Keratinocyte (primary cell): ENCODE measurements at regions not wholly inside any gene's neighbourhood (a gene's known extent, or its start where the extent isn't known, plus 50 kb on each side); places are given as distances from the start of the nearest gene placed in this dataset.

Experiments
- DNase-seq: peaks from one replicate; pipeline ENCODE4 v3.0.0-alpha.2; 2011; ENCODE audit warnings: low read depth, missing footprints, low spot score
- FAIRE-seq: peaks from 2 replicates; lab custom pipeline; 2011; peaks lifted over from hg19 to GRCh38; lab: Jason Lieb, UNC
- H2AFZ ChIP-seq: 2 replicates; pipeline ENCODE4 v1.6.0; 2012; ENCODE audit warnings: low read length, control low read depth, inconsistent platforms; ENCODE audit not compliant: control insufficient read depth
- H3K27ac ChIP-seq: 2 replicates; pipeline ENCODE4 v1.5.1; 2011; ENCODE audit warnings: low read length; ENCODE audit not compliant: control insufficient read depth, insufficient read depth
- H3K27me3 ChIP-seq: 3 replicates; pipeline ENCODE4 v1.6.0; 2011; ENCODE audit warnings: low read length; ENCODE audit not compliant: control insufficient read depth, insufficient read depth; ENCODE audit errors: extremely low read depth
- H3K36me3 ChIP-seq, 2 experiments: 2 replicates in 1 of 2; 3 replicates in 1 of 2; pipeline ENCODE4 v1.5.1; 2011; ENCODE audit warnings: low read length in 2 of 2, mild to moderate bottlenecking in 1 of 2; ENCODE audit not compliant: control insufficient read depth in 2 of 2, insufficient read depth in 2 of 2; ENCODE audit errors: extremely low read depth in 1 of 2
- H3K4me1 ChIP-seq: 3 replicates; pipeline ENCODE4 v1.5.1; 2011; ENCODE audit warnings: low read length; ENCODE audit not compliant: control insufficient read depth, insufficient read depth; ENCODE audit errors: extremely low read depth
- H3K4me2 ChIP-seq: 3 replicates; pipeline ENCODE4 v1.6.0; 2011; ENCODE audit warnings: low read depth, low read length; ENCODE audit not compliant: control insufficient read depth, insufficient read depth; ENCODE audit errors: extremely low read depth
- H3K4me3 ChIP-seq, 3 experiments: fragments of 200-600 bp in 1 of 3; sonication (generic) in 1 of 3; 2 replicates in 2 of 3; 3 replicates in 1 of 3; pipeline ENCODE4 v1.5.1; 2011 to 2016; ENCODE audit warnings: low read length in 3 of 3, mild to moderate bottlenecking in 3 of 3, control low read depth in 2 of 3, inconsistent platforms in 1 of 3, low read depth in 1 of 3, mixed read lengths in 1 of 3, mixed run types in 1 of 3, moderate library complexity in 1 of 3; ENCODE audit not compliant: control insufficient read depth in 2 of 3, insufficient read depth in 2 of 3; ENCODE audit errors: extremely low read depth in 1 of 3
- H3K79me2 ChIP-seq: 2 replicates; pipeline ENCODE4 v1.6.0; 2012; ENCODE audit warnings: low read length; ENCODE audit not compliant: control insufficient read depth, insufficient read depth
- H3K9ac ChIP-seq: 3 replicates; pipeline ENCODE4 v1.6.0; 2011; ENCODE audit warnings: low read length; ENCODE audit not compliant: control insufficient read depth, insufficient read depth; ENCODE audit errors: extremely low read depth
- H3K9me1 ChIP-seq: 3 replicates; pipeline ENCODE4 v1.6.0; 2011; ENCODE audit warnings: low read length; ENCODE audit not compliant: control insufficient read depth, insufficient read depth; ENCODE audit errors: extremely low read depth
- H3K9me3 ChIP-seq: 2 replicates; pipeline ENCODE4 v1.5.1; 2012; ENCODE audit warnings: low read depth, low read length; ENCODE audit not compliant: control insufficient read depth
- H4K20me1 ChIP-seq: 3 replicates; pipeline ENCODE4 v1.6.0; 2011; ENCODE audit warnings: low read length; ENCODE audit not compliant: control insufficient read depth, insufficient read depth; ENCODE audit errors: extremely low read depth
- CTCF ChIP-seq, 3 experiments: IDR thresholded peaks in 1 of 3; conservative IDR thresholded peaks in 1 of 3; optimal IDR thresholded peaks in 1 of 3; 2 replicates in 2 of 3; 3 replicates in 1 of 3; pipeline versions ENCODE3 to v1.5.1; 2011; ENCODE audit warnings: low read length in 3 of 3, mild to moderate bottlenecking in 3 of 3, moderate library complexity in 2 of 3, control low read depth in 1 of 3, inconsistent platforms in 1 of 3; ENCODE audit not compliant: insufficient read depth in 2 of 3; ENCODE audit errors: extremely low read depth in 1 of 3
- EZH2 ChIP-seq: IDR thresholded peaks from one replicate; pipeline ENCODE4 v1.6.1; 2012; ENCODE audit warnings: inconsistent platforms, mild to moderate bottlenecking, low read length, moderate library complexity
- dilution Hi-C: fragments of 300-500 bp; cut with MboI; formaldehyde crosslinking; loops from one replicate; pipeline ENCODE4 v1.7.0; 2020; ENCODE audit warnings: low sequenced_read_pairs; ENCODE audit not compliant: extremely low pct_ligation_motif_present

- Histone ChIP-seq H4K20me1 (no peaks in the 10 kb centered on the region), H3K9ac (no peak overlapping the region), H3K4me3 (no peak overlapping the region), H3K4me2 (no peak overlapping the region), H3K36me3 (no peaks in the 10 kb centered on the region), H3K27ac (no peak overlapping the region), H3K79me2 (no peaks in the 10 kb centered on the region), H3K9me3 (no peaks in the 10 kb centered on the region), H3K27me3 (no peaks in the 10 kb centered on the region), H3K4me1 (no peaks in the 10 kb centered on the region), H3K9me1 (no peaks in the 10 kb centered on the region), H2AFZ (no peak overlapping the region)
- FAIRE-seq: no peak
- dilution Hi-C loops: no loop called here
- TF ChIP-seq CTCF (optimal IDR thresholded peaks at IDR 0.05 in 1 of 3, IDR thresholded peaks at IDR 0.05 in 1 of 3, conservative IDR thresholded peaks at IDR 0.05 in 1 of 3; ENCODE audit: extremely low read depth in 1 of 3, insufficient read depth in 2 of 3, low read length in 3 of 3): no peak
- TF ChIP-seq EZH2: no peak
- DNase-seq: no peak
Observed at GRCh38 chr13:64556376-64556775, 2673.8 kb downstream of the PCDH9 start.

- Histone ChIP-seq H3K27ac (no peak overlapping the region), H3K9me1 (no peaks in the 10 kb centered on the region), H3K27me3 (no peaks in the 10 kb centered on the region), H3K4me3 (no peak overlapping the region), H3K4me1 (no peaks in the 10 kb centered on the region), H3K9me3 (no peaks in the 10 kb centered on the region), H3K79me2 (no peaks in the 10 kb centered on the region), H3K4me2 (no peak overlapping the region), H2AFZ (no peak overlapping the region), H4K20me1 (no peaks in the 10 kb centered on the region), H3K9ac (no peak overlapping the region), H3K36me3 (no peaks in the 10 kb centered on the region)
- no peak for TF ChIP-seq EZH2
- TF ChIP-seq CTCF (optimal IDR thresholded peaks at IDR 0.05 in 1 of 3, IDR thresholded peaks at IDR 0.05 in 1 of 3, conservative IDR thresholded peaks at IDR 0.05 in 1 of 3; ENCODE audit: extremely low read depth in 1 of 3, insufficient read depth in 2 of 3, low read length in 3 of 3): no peak
- FAIRE-seq (no peak), DNase-seq (no peak)
- dilution Hi-C loops: no loop called here
Observed at GRCh38 chr13:64553411-64554129, 2676.6 kb downstream of the PCDH9 start.
